Stomach (tissue), 8 donors: ENCODE measurements at regions not wholly inside any gene's neighbourhood (a gene's known extent, or its start where the extent isn't known, plus 50 kb on each side); places are given as distances from the start of the nearest gene placed in this dataset.
"Not testable (repeated sequence)": the region's sequence is repeated elsewhere in the genome, so short reads cannot be mapped to it uniquely, and the experiment has no call there.

Source experiments
- DNase-seq, 2 donors: peaks; one replicate each; pipeline versions ENCODE4 v3.0.0 to v3.0.0-alpha.2; 2013 to 2019
- H3K27ac ChIP-seq, 5 donors: fragments of 200-600 bp in 4 of 5; sonication (generic) in 4 of 5; one replicate each; pipeline ENCODE4 v1.5.1; 2013 to 2019; ENCODE audit warnings: mild to moderate bottlenecking in 1 of 5, moderate library complexity in 1 of 5
- H3K27me3 ChIP-seq, 3 donors: fragments of 200-600 bp; sonication (generic); one replicate each; pipeline ENCODE4 v1.5.1; 2017 to 2019; ENCODE audit warnings: mixed run types in 1 of 3
- H3K36me3 ChIP-seq, 4 donors: fragments of 200-600 bp; sonication (generic); 1 replicate in 3 of 4; 2 replicates in 1 of 4; pipeline ENCODE4 v1.5.1; 2016 to 2019
- H3K4me1 ChIP-seq, 4 donors: fragments of 200-600 bp; sonication (generic); one replicate each; pipeline ENCODE4 v1.5.1; 2016 to 2019
- H3K4me3 ChIP-seq, 4 donors: fragments of 200-600 bp; sonication (generic) in 3 of 4; one replicate each; pipeline ENCODE4 v1.5.1; 2016 to 2019; ENCODE audit warnings: mild to moderate bottlenecking in 1 of 4
- H3K9me3 ChIP-seq, 4 donors: fragments of 200-600 bp; sonication (generic); one replicate each; pipeline ENCODE4 v1.5.1; 2016 to 2019
- EP300 ChIP-seq: sonication (generic); formaldehyde crosslinking; IDR thresholded peaks from one replicate; pipeline ENCODE4 v1.6.1; 2017; ENCODE audit warnings: antibody characterized with exemption
- POLR2A ChIP-seq, 4 donors: fragments of 450-650 bp; IDR thresholded peaks; one replicate each; pipeline ENCODE4 v1.6.1; 2016; ENCODE audit warnings: antibody characterized with exemption in 4 of 4, control low read depth in 2 of 4, mild to moderate bottlenecking in 1 of 4, moderate library complexity in 1 of 4
- POLR2AphosphoS5 ChIP-seq, 3 donors: sonication (generic); formaldehyde crosslinking; IDR thresholded peaks; one replicate each; pipeline ENCODE4 v1.6.1; 2016; ENCODE audit warnings: antibody characterized with exemption in 3 of 3
- WGBS, 5 donors: extraction: QIAGEN DNeasy Blood & Tissue Kit in 3 of 5; methylation state at CpG; one replicate each; pipeline versions ENCODE4 v1.1.5 to v1.1.7; 2013 to 2018; 5-methylcytosine and 5-hydroxymethylcytosine counted together
- intact Hi-C: fragments of 100-400 bp; cut with DNase I; formaldehyde crosslinking; loops from one replicate; pipeline ENCODE4 v1.15.1; 2023; ENCODE audit warnings: low total_unique reads
- TF ChIP-seq, protein P1 (sequence below), 7 experiments: fragments of 450-650 bp in 4 of 7; fragments of 200-600 bp in 3 of 7; sonication (generic) in 3 of 7; IDR thresholded peaks; one replicate each; pipeline ENCODE4 v1.5.1; 2016 to 2019; ENCODE audit warnings: antibody characterized with exemption in 7 of 7, control low read depth in 2 of 7, mild to moderate bottlenecking in 1 of 7
- donor health status: healthy with polysubstance abuse.
- donor health status: Bipolar disorder and iron deficiency.
- donor health status: healthy.

GRCh38 chr10:52491246-52491995 is 177.3 kb downstream of the DKK1 start:
- DNase-seq, result no peak
- Histone ChIP-seq H3K4me3 (no peak overlapping the region), H3K27ac (no peak overlapping the region), H3K27me3 (no peaks in the 10 kb centered on the region), H3K36me3 (no peaks in the 10 kb centered on the region), H3K4me1 (no peaks in the 10 kb centered on the region), H3K9me3 (no peaks in the 10 kb centered on the region)
- intact Hi-C loops, result no loop called here
- TF ChIP-seq POLR2AphosphoS5 (IDR thresholded peaks at IDR 0.05) (no peak), POLR2A (IDR thresholded peaks at IDR 0.05) (no peak), EP300 (no peak)
- TF ChIP-seq, protein P1, sequence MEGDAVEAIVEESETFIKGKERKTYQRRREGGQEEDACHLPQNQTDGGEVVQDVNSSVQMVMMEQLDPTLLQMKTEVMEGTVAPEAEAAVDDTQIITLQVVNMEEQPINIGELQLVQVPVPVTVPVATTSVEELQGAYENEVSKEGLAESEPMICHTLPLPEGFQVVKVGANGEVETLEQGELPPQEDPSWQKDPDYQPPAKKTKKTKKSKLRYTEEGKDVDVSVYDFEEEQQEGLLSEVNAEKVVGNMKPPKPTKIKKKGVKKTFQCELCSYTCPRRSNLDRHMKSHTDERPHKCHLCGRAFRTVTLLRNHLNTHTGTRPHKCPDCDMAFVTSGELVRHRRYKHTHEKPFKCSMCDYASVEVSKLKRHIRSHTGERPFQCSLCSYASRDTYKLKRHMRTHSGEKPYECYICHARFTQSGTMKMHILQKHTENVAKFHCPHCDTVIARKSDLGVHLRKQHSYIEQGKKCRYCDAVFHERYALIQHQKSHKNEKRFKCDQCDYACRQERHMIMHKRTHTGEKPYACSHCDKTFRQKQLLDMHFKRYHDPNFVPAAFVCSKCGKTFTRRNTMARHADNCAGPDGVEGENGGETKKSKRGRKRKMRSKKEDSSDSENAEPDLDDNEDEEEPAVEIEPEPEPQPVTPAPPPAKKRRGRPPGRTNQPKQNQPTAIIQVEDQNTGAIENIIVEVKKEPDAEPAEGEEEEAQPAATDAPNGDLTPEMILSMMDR (IDR thresholded peaks at IDR 0.05), result no peak
- WGBS, 5 donors, result 70 to 80% (median 77%) methylated on average over 6 of the region's 6 CpGs

GRCh38 chr10:52499281-52499680 is 185.2 kb downstream of the DKK1 start:
- Histone ChIP-seq H3K27ac (no peak overlapping the region), H3K36me3 (no peaks in the 10 kb centered on the region), H3K4me1 (no peaks in the 10 kb centered on the region), H3K27me3 (no peaks in the 10 kb centered on the region), H3K4me3 (no peak overlapping the region), H3K9me3 (peaks cover 0 to 4% (median 0%) of the 10 kb centered on the region in 4 donors)
- no peak for DNase-seq
- 63 to 78% (median 71%) methylated on average over 7 of the region's 7 CpGs for WGBS, 5 donors
- intact Hi-C loops, result no loop called here
- TF ChIP-seq, protein P1 (IDR thresholded peaks at IDR 0.05), result no peak
- TF ChIP-seq EP300 (no peak), POLR2A (IDR thresholded peaks at IDR 0.05) (no peak), POLR2AphosphoS5 (IDR thresholded peaks at IDR 0.05) (no peak)

DNA sequence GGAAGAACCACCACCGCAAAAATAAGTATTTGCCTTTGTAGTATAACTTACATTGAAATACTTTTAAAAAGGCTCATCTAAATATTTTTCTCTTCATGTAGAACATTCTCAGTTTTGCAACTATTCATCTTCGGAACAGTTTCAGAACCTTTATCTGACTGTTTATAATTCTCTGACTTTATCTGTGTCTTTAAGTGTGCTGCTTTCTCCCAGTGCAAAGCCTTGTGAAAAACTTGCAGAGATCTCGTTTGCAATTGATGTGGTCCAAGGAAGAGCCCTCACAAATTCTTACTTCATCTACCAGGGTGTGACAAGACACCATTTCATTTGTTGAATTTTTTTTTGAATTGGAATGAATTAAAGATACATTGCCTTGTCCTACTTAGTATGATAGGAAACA is 186.4 kb downstream of the DKK1 start:
- WGBS, 5 donors, result 75 to 82% (median 77%) methylated on average over 3 of the region's 3 CpGs
- TF ChIP-seq POLR2A (IDR thresholded peaks at IDR 0.05), result no peak

DNA sequence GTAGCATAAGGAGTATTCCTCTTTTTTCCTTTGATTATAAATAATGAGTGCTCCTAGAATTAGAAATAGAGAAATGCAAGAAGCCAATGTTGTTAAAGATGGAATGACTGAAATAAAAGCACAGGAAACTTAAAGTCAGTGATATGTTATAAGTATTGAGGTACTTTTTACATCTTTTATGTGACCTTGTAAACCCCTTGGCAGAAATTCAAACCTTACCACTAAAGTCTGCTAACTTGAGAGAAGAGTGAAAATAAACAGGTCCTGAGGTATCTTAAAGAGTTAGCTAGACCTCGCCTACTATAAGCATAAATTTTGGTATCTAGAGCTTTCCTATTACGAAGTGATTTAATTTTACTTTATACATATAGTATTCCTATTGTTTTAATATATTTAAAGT is 188.2 kb downstream of the DKK1 start:
- H3K27ac ChIP-seq, result no peak overlapping the region
- WGBS, 5 donors, result 54 to 84% (median 63%) methylated on average over 2 of the region's 2 CpGs
- TF ChIP-seq POLR2AphosphoS5 (IDR thresholded peaks at IDR 0.05) (no peak), POLR2A (IDR thresholded peaks at IDR 0.05) (no peak), EP300 (no peak)
- TF ChIP-seq, protein P1 (IDR thresholded peaks at IDR 0.05), result no peak
- H3K4me1 ChIP-seq, result no peaks in the 10 kb centered on the region
- H3K4me3 ChIP-seq, result no peak overlapping the region
- H3K9me3 ChIP-seq, result peaks cover 0 to 13% (median 6%) of the 10 kb centered on the region in 4 donors
- intact Hi-C loops, result no loop called here
- no peaks in the 10 kb centered on the region for H3K36me3 ChIP-seq
- no peak for DNase-seq
- no peaks in the 10 kb centered on the region for H3K27me3 ChIP-seq

More for the DNA sequence above, 186.4 kb downstream of the DKK1 start:
- Histone ChIP-seq H3K9me3 (peaks cover 0 to 13% (median 6%) of the 10 kb centered on the region in 4 donors), H3K27ac (no peak overlapping the region), H3K27me3 (no peaks in the 10 kb centered on the region), H3K4me3 (no peak overlapping the region), H3K36me3 (no peaks in the 10 kb centered on the region), H3K4me1 (no peaks in the 10 kb centered on the region)
- DNase-seq, result no peak
- intact Hi-C loops, result no loop called here

DNA sequence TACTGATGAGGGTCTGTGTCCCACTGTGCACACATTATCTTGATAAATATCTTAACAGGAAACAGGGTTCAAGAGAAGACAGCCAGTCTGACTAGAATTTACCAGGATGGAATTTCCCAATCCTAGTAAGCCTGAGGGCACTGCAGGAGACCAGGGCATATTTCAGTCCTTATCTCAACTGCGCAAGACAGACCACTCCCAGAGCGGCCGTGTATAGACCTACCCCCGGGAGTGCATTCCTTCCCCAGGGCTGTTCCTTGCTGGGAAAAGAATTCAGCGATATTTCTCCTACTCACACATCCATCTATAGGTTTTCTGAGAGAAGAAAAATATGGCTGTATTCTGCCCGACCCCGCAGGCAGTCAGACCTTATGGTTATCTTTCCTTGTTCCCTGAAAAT is 191.3 kb downstream of the DKK1 start:
- H3K4me3 ChIP-seq, H3K4me1 ChIP-seq, intact Hi-C loops, H3K36me3 ChIP-seq, H3K27ac ChIP-seq, DNase-seq, H3K27me3 ChIP-seq: not testable (repeated sequence)
- WGBS, 5 donors, result 86 to 92% (median 89%) methylated on average over 7 of the region's 7 CpGs
- H3K9me3 ChIP-seq, result peaks cover 0 to 20% (median 11%) of the 10 kb centered on the region in 4 donors
